Ascending aorta (tissue), 2 donors: ENCODE measurements at regions not wholly inside any gene's neighbourhood (a gene's known extent, or its start where the extent isn't known, plus 50 kb on each side); places are given as distances from the start of the nearest gene placed in this dataset.

ENCODE experiments used
- DNase-seq, 2 donors: peaks; one replicate each; pipeline ENCODE4 v3.0.0-alpha.2; 2019; ENCODE audit warnings: low spot score in 2 of 2
- H3K27ac ChIP-seq, 2 donors: fragments of 200-600 bp; sonication (generic); one replicate each; pipeline ENCODE4 v1.5.1; 2016 to 2017; ENCODE audit warnings: mild to moderate bottlenecking in 1 of 2
- H3K27me3 ChIP-seq: fragments of 200-600 bp; sonication (generic); one replicate; pipeline ENCODE4 v1.5.1; 2017
- H3K36me3 ChIP-seq, 2 donors: fragments of 200-600 bp; sonication (generic); one replicate each; pipeline ENCODE4 v1.5.1; 2016
- H3K4me1 ChIP-seq, 2 donors: fragments of 200-600 bp; sonication (generic); one replicate each; pipeline ENCODE4 v1.5.1; 2016 to 2017; ENCODE audit warnings: mild to moderate bottlenecking in 1 of 2
- H3K4me3 ChIP-seq, 2 donors: fragments of 200-600 bp; sonication (generic); one replicate each; pipeline ENCODE4 v1.5.1; 2016 to 2017; ENCODE audit warnings: mild to moderate bottlenecking in 1 of 2
- H3K9me3 ChIP-seq, 2 donors: fragments of 200-600 bp; sonication (generic); one replicate each; pipeline ENCODE4 v1.5.1; 2016
- CTCF ChIP-seq, 3 experiments: fragments of 200-600 bp in 2 of 3; fragments of 450-650 bp in 1 of 3; sonication (generic) in 2 of 3; IDR thresholded peaks; one replicate each; pipeline ENCODE4 v1.5.1; 2016 to 2019; ENCODE audit warnings: antibody characterized with exemption in 3 of 3, mild to moderate bottlenecking in 1 of 3, moderate library complexity in 1 of 3
- intact Hi-C: fragments of 100-400 bp; cut with DNase I; formaldehyde crosslinking; loops from one replicate; pipeline ENCODE4 v1.15.1; 2023

GRCh38 chr2:14960686-14961324 is 328.3 kb downstream of the LRATD1 start:
- no peak for TF ChIP-seq CTCF (IDR thresholded peaks at IDR 0.05)

GRCh38 chr2:14967729-14968128 is 335.2 kb downstream of the LRATD1 start:
- H3K27me3 ChIP-seq = no peaks in the 10 kb centered on the region
- no peaks in the 10 kb centered on the region for H3K4me1 ChIP-seq
- DNase-seq = no peak
- H3K36me3 ChIP-seq = no peaks in the 10 kb centered on the region
- no peaks in the 10 kb centered on the region for H3K9me3 ChIP-seq
- no peak overlapping the region for H3K4me3 ChIP-seq
- no peak overlapping the region for H3K27ac ChIP-seq
- intact Hi-C loops = no loop called here
- no peak for TF ChIP-seq CTCF (IDR thresholded peaks at IDR 0.05)

More at GRCh38 chr2:14960686-14961324, 328.3 kb downstream of the LRATD1 start:
- H3K27me3 ChIP-seq = no peaks in the 10 kb centered on the region
- H3K9me3 ChIP-seq = no peaks in the 10 kb centered on the region
- H3K4me1 ChIP-seq = no peaks in the 10 kb centered on the region
- H3K27ac ChIP-seq = no peak overlapping the region
- no peak for DNase-seq
- H3K36me3 ChIP-seq = no peaks in the 10 kb centered on the region
- intact Hi-C loops = no loop called here
- H3K4me3 ChIP-seq = no peak overlapping the region

DNA sequence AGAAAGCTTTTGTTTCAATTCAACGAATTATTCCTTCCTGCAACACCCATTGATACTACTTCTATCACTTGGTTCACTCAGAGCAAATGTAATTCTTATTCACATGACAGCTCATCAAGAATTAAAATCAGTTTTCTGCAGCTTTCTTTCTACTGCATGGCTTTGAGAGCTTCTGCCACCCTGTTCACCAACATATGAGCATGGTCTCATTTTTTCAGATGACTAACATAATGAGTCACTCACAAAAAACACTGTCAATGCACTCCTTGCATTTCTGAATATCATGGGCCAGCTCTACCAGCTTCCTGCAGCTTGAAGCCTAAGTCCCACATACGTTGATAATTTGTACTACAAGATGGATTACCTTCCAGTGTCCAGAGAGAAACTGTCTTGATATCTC is 342.9 kb downstream of the LRATD1 start:
- intact Hi-C loops = no loop called here
- no peak for TF ChIP-seq CTCF (IDR thresholded peaks at IDR 0.05)

GRCh38 chr2:14977021-14977420 is 344.5 kb downstream of the LRATD1 start:
- H3K4me1 ChIP-seq = no peaks in the 10 kb centered on the region
- H3K4me3 ChIP-seq = no peak overlapping the region
- no peaks in the 10 kb centered on the region for H3K27me3 ChIP-seq
- TF ChIP-seq CTCF (IDR thresholded peaks at IDR 0.05) = no peak
- no peak overlapping the region for H3K27ac ChIP-seq
- no peaks in the 10 kb centered on the region for H3K9me3 ChIP-seq
- DNase-seq = no peak
- intact Hi-C loops = no loop called here
- no peaks in the 10 kb centered on the region for H3K36me3 ChIP-seq

More for the DNA sequence above, 342.9 kb downstream of the LRATD1 start:
- Histone ChIP-seq H3K9me3 (no peaks in the 10 kb centered on the region), H3K4me3 (no peak overlapping the region), H3K27me3 (no peaks in the 10 kb centered on the region), H3K27ac (no peak overlapping the region), H3K4me1 (no peaks in the 10 kb centered on the region), H3K36me3 (no peaks in the 10 kb centered on the region)
- no peak for DNase-seq

DNA sequence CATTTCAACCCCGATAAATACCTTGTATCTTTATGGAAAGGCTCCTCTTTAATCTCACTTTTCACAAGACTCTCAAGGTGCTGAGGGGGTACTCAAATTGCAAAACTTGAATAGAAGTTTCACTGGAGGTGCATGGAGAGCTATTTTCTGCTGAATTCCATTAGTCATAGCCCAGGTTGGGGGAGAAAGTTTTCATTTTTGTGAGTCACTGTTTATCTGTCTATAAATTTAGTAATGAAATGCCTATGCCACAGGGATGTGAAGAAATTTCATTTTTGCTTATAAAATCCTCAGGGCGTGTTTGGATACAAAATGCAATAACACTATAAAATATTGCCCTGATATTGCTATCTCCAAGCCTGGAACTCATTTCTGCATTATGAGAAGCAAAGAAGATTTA is 346.3 kb downstream of the LRATD1 start:
- no peaks in the 10 kb centered on the region for H3K27me3 ChIP-seq
- H3K27ac ChIP-seq = no peak overlapping the region
- intact Hi-C loops = no loop called here

More for the DNA sequence above, 346.3 kb downstream of the LRATD1 start:
- no peak overlapping the region for H3K4me3 ChIP-seq
- no peaks in the 10 kb centered on the region for H3K9me3 ChIP-seq
- no peak for DNase-seq
- H3K4me1 ChIP-seq = no peaks in the 10 kb centered on the region
- no peaks in the 10 kb centered on the region for H3K36me3 ChIP-seq
- no peak for TF ChIP-seq CTCF (IDR thresholded peaks at IDR 0.05)
